Activated naive CD4-positive, alpha-beta T cell treated with anti-CD3 and anti-CD28 coated beads, Interleukin-2, amount 50 U/mL, for 24 hours (primary cell): ENCODE measurements at regions not wholly inside any gene's neighbourhood (a gene's known extent, or its start where the extent isn't known, plus 50 kb on each side); places are given as distances from the start of the nearest gene placed in this dataset.

ENCODE experiments used
- H3K27ac Mint-ChIP-seq: one replicate; pipeline ENCODE4 v1.8.0; 2021; ENCODE audit warnings: mild to moderate bottlenecking, mixed read lengths
- H3K27me3 Mint-ChIP-seq: one replicate; pipeline ENCODE4 v1.8.0; 2021; ENCODE audit warnings: mixed read lengths
- H3K36me3 Mint-ChIP-seq: one replicate; pipeline ENCODE4 v1.8.0; 2021; ENCODE audit warnings: mixed read lengths
- H3K4me1 Mint-ChIP-seq: one replicate; pipeline ENCODE4 v1.8.0; 2021; ENCODE audit warnings: mixed read lengths
- H3K4me3 Mint-ChIP-seq: one replicate; pipeline ENCODE4 v1.8.0; 2021; ENCODE audit warnings: mild to moderate bottlenecking, mixed read lengths
- H3K9me3 Mint-ChIP-seq: one replicate; pipeline ENCODE4 v1.8.0; 2021; ENCODE audit warnings: mixed read lengths

DNA sequence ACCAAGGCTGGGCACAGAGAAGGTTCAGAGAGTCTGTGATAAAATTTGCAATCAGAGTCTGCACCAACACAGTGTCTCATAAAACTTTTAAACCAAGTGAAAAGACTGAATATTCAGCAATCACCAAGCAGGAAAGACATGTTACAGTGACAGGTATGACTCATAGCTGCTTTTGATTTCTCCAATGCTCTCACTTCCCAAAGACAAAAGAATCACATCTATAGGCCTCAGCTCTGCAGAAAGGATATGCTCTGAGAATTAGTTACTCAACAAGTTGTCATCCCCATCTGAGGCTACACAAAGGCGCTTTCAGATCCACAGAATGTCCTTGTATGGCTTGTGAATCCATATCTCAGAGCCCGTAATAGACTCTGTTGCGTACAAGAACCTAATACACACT, 92.5 kb downstream of the KCNF1 start:
- Mint-ChIP-seq H3K27ac (no peak overlapping the region), H3K27me3 (peaks cover 8% of the 10 kb centered on the region), H3K4me1 (no peaks in the 10 kb centered on the region)

DNA sequence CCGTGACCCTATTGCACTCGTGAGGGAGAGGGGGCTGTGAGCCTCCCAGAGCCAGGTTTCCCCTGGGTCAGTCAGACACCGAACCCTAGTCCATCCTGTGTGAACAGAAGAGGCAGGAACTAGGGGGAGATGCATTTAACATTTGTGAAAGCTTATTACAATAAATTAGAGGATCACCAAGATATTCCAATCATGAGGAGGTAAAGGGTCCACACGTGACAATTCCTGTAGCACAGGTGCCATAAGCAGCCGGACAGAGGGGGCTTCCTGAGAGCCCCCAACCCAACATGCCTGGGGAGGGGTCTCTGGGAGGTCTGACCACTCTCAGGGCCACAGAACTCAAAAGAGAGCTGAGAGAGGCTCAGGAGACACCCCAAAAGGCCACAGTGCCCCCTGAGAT, 93.3 kb downstream of the KCNF1 start:
- Mint-ChIP-seq H3K36me3 (no peaks in the 10 kb centered on the region), H3K4me1 (no peaks in the 10 kb centered on the region), H3K27ac (no peak overlapping the region), H3K9me3 (no peaks in the 10 kb centered on the region), H3K4me3 (no peak overlapping the region), H3K27me3 (peaks cover 8% of the 10 kb centered on the region)

More for the DNA sequence above, 92.5 kb downstream of the KCNF1 start:
- Mint-ChIP-seq H3K4me3 (no peak overlapping the region), H3K36me3 (no peaks in the 10 kb centered on the region), H3K9me3 (no peaks in the 10 kb centered on the region)

DNA sequence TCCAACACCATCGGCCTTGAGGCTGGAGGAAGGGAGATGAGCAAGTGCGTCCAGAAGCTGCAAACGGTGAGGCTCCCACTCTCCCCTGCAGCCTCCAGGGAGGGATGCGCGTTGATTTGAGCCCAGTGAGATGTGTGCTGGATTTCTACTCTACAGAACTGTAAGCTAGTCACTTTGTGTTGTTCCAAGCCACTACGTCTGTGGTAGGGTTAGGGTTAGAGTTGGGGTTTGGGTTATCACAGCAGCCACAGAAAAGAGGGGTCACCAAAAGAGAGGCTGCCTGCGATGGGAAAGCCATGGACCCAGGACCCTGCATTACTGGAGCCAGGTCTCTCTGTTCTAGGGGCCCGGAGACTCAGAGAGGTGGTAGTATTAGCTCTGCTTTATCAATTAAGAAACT, 94.5 kb downstream of the KCNF1 start:
- H3K36me3 Mint-ChIP-seq = no peaks in the 10 kb centered on the region
- no peak overlapping the region for H3K27ac Mint-ChIP-seq
- no peaks in the 10 kb centered on the region for H3K4me1 Mint-ChIP-seq
- no peaks in the 10 kb centered on the region for H3K9me3 Mint-ChIP-seq
- no peak overlapping the region for H3K4me3 Mint-ChIP-seq
- H3K27me3 Mint-ChIP-seq = peaks cover 8% of the 10 kb centered on the region

DNA sequence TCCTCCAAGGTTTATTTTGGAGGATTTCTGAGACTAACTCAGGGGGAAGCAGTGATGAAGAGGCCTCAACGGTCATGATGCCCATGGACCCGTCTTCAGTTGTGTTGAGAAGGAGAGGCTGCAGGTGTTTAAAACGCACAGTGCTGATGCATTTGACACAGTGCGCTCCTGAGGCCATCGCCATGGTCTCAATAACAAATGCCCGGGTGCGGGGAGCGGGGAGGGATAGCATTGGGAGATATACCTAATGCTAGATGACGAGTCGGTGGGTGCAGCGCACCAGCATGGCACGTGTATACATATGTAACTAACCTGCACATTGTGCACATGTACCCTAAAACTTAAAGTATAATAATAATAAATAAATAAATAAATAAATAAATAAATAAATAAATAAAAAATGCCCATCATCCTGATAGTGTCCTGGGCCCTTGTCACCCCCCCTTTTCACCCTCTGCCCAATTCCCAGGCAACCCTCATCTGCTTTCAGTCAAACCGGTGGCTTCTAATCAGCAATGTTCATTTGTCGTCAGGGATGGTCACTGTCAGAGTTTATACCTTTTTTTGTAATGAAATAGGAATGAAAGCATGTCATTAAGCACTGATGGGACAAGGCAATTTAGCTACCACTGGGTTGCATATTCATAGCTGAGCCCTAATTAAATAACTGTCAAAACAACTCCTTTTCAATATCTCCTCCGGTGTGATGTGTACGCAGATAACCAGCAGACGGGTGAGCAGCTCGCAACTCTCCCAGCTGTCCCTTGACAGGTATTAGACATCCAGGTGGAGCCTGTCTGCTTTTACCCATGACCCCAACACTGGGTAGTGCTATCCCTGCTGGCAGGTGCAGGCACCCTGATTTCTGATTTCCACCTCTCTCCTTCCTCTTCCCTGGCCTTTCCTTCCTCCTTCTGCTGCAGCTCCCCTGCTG, 95.9 kb downstream of the KCNF1 start:
- no peak overlapping the region for H3K27ac Mint-ChIP-seq
- H3K4me1 Mint-ChIP-seq = no peaks in the 10 kb centered on the region
- H3K4me3 Mint-ChIP-seq = no peak overlapping the region
- H3K36me3 Mint-ChIP-seq = no peaks in the 10 kb centered on the region
- no peaks in the 10 kb centered on the region for H3K9me3 Mint-ChIP-seq
- peaks cover 5% of the 10 kb centered on the region for H3K27me3 Mint-ChIP-seq

DNA sequence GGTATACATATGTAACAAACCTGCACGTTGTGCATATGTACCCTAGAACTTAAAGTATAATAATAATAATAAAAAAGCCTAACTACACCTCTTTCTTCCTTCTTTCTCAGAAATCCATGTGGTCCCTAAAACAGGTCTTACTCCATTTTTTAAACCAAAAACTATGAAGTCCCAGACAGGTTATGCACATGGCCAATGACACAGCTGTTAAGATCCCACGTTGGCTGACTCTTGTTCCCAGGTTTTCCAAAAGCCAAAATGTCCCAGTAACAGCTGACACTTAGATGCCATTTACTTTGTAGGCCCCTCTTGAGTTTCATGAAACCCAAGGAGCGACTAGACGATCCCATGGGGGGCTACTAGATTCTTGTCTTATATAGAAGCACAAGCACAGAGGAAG, 97.0 kb downstream of the KCNF1 start:
- H3K4me1 Mint-ChIP-seq = no peaks in the 10 kb centered on the region
- H3K9me3 Mint-ChIP-seq = no peaks in the 10 kb centered on the region
- no peaks in the 10 kb centered on the region for H3K36me3 Mint-ChIP-seq
- H3K27me3 Mint-ChIP-seq = peaks cover 3% of the 10 kb centered on the region
- H3K4me3 Mint-ChIP-seq = no peak overlapping the region
- no peak overlapping the region for H3K27ac Mint-ChIP-seq

GRCh38 chr2:11009176-11009575, 97.4 kb downstream of the KCNF1 start:
- Mint-ChIP-seq H3K9me3 (no peaks in the 10 kb centered on the region), H3K27me3 (peaks cover 2% of the 10 kb centered on the region), H3K4me3 (no peak overlapping the region), H3K27ac (no peak overlapping the region), H3K4me1 (no peaks in the 10 kb centered on the region), H3K36me3 (no peaks in the 10 kb centered on the region)

DNA sequence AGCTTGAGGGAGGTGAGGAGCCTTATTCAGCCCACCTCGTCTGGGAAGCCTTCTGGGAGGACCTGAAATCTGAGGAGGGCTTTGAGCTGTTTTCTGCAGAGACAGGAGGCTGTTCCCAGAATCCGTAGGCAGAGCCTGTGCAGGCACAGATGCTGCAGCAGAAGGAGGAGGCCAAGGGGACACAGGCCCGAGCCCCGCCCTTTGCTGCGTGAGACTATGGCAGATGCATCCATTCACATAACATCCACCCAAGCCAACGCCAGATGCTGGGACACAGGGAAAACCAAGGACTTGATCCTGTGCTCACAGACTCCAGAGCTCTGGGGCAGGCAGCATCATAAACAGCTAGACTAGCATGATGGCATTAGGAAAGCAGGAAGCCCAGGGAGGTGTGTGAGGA, 98.2 kb downstream of the KCNF1 start:
- Mint-ChIP-seq H3K27me3 (peaks cover 2% of the 10 kb centered on the region), H3K4me3 (no peak overlapping the region), H3K27ac (no peak overlapping the region), H3K9me3 (no peaks in the 10 kb centered on the region), H3K36me3 (no peaks in the 10 kb centered on the region), H3K4me1 (no peaks in the 10 kb centered on the region)

DNA sequence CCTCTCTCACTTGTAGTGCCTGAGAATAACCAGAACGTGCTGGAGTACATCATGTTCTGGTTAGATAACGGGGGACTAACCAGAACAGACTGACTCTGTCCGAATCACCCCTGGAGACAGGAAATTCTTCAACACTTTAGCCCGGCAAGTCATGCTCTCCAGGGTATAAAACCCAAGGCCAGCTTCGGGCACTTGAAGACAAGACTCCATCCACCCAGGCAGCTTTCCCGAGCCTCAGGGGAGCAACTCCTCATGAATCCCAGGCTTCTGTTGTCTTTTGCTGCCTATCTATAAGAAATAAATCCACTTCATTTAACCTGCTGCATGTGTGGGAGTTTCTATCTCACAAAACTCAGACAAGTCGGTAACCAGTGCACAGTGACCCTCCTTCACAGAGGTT, 99.6 kb downstream of the KCNF1 start:
- Mint-ChIP-seq H3K4me3 (no peak overlapping the region), H3K9me3 (no peaks in the 10 kb centered on the region), H3K36me3 (no peaks in the 10 kb centered on the region), H3K27me3 (peaks cover 2% of the 10 kb centered on the region), H3K27ac (no peak overlapping the region), H3K4me1 (no peaks in the 10 kb centered on the region)

DNA sequence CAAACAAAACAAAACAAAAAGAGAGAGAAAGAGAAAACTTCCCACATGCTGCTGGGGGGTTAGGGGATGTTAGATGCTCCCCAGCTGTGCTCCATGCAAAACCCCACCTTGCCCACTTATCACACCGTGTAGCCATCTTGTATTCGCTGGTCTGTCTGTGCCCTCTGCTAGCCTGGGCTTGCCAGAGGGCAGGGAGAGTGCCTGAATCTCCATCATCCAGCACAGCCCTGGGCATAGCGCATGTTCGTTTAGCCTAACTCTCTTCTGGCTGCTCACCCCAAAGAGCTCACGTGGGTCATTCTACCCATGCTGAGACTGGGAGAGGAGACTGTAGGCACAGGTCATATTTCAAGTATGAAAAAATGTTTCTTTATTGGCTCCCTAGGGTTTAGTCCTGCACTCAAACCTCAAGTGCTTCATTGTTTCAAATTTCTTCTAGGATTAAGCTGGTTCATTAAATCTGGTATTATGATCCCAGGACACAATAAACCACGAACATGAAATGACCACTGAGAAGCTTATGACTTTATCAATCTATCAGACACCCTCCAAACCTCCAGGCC, 100.5 kb downstream of the KCNF1 start:
- no peak overlapping the region for H3K4me3 Mint-ChIP-seq
- no peaks in the 10 kb centered on the region for H3K9me3 Mint-ChIP-seq
- H3K36me3 Mint-ChIP-seq = no peaks in the 10 kb centered on the region
- peaks cover 2% of the 10 kb centered on the region for H3K27me3 Mint-ChIP-seq
- H3K4me1 Mint-ChIP-seq = no peaks in the 10 kb centered on the region
- H3K27ac Mint-ChIP-seq = no peak overlapping the region

DNA sequence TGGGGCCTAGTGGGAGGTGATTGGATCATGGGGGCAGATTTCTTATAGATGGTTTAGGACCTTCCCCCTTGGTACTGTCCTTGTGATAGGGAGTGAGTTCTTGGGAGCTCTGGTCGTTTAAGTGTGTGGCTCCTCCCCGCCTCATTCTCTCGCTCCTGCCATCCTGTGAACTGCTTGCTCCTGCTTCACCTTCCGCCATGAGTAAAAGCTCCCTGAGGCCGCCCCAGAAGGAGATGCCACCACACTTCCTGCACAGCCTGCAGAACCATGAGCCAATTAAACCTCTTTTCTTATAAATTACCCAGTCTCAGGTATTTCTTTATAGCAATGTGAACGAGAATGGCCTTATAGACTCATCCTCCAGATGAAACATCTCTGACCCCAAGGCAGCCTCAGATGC, 101.5 kb downstream of the KCNF1 start:
- no peaks in the 10 kb centered on the region for H3K4me1 Mint-ChIP-seq

DNA sequence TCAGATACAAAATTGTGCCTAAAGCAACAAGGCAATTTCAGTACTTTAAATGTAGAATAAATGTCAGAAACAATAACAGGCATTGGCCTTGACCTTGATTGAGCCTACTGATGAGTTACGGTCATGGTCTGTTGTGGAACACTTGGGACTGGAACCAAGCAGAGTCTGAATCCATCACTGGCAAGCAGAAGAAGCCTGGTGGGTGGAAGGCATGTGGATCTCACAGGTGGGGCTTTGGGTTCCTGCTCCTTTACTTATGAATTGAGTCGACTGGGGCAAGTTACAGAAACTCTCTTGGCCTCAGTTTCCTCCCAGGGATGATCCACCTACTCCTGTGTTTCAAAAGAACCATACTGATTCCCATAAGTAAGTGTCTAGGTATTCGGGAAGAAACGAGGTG, 102.3 kb downstream of the KCNF1 start:
- no peak overlapping the region for H3K27ac Mint-ChIP-seq
- no peaks in the 10 kb centered on the region for H3K36me3 Mint-ChIP-seq
- peaks cover 5% of the 10 kb centered on the region for H3K27me3 Mint-ChIP-seq
- no peak overlapping the region for H3K4me3 Mint-ChIP-seq
- no peaks in the 10 kb centered on the region for H3K4me1 Mint-ChIP-seq
- no peaks in the 10 kb centered on the region for H3K9me3 Mint-ChIP-seq

More for the DNA sequence above, 101.5 kb downstream of the KCNF1 start:
- H3K9me3 Mint-ChIP-seq = no peaks in the 10 kb centered on the region
- H3K36me3 Mint-ChIP-seq = no peaks in the 10 kb centered on the region
- no peak overlapping the region for H3K4me3 Mint-ChIP-seq
- H3K27me3 Mint-ChIP-seq = peaks cover 2% of the 10 kb centered on the region
- H3K27ac Mint-ChIP-seq = no peak overlapping the region

GRCh38 chr2:11016735-11017388, 105.1 kb downstream of the KCNF1 start:
- H3K4me1 Mint-ChIP-seq = no peaks in the 10 kb centered on the region
- H3K36me3 Mint-ChIP-seq = no peaks in the 10 kb centered on the region
- H3K4me3 Mint-ChIP-seq = no peak overlapping the region
- H3K9me3 Mint-ChIP-seq = no peaks in the 10 kb centered on the region
- H3K27me3 Mint-ChIP-seq = peaks cover 7% of the 10 kb centered on the region
- no peak overlapping the region for H3K27ac Mint-ChIP-seq

DNA sequence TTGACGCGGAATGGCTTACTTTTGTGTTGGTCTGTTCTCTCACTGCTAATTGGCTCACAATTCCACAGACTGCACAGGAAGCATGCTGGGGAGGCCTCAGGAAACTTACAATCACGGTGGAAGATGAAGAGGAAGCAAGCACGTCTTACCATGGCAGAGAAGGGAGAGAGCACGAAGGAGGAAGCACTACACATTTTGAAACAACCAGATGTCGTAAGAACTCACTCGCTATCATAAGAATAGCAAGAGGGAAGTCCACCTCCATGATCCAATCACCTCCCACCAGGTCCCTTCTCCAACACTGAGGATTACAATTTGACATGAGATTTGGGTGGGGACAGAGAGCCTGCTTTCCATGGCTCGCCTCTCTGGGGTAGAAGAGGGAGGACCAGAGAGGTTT, 106.2 kb downstream of the KCNF1 start:
- Mint-ChIP-seq H3K9me3 (no peaks in the 10 kb centered on the region), H3K36me3 (no peaks in the 10 kb centered on the region), H3K4me1 (no peaks in the 10 kb centered on the region), H3K27me3 (peaks cover 7% of the 10 kb centered on the region), H3K4me3 (no peak overlapping the region), H3K27ac (no peak overlapping the region)

- Mint-ChIP-seq H3K9me3 (no peaks in the 10 kb centered on the region), H3K27me3 (peaks cover 5% of the 10 kb centered on the region), H3K36me3 (no peaks in the 10 kb centered on the region), H3K27ac (no peak overlapping the region), H3K4me3 (no peak overlapping the region), H3K4me1 (no peaks in the 10 kb centered on the region)
These were observed 107.0 kb downstream of the KCNF1 start for GRCh38 chr2:11018651-11019185.

- Mint-ChIP-seq H3K4me1 (no peaks in the 10 kb centered on the region), H3K36me3 (no peaks in the 10 kb centered on the region), H3K9me3 (no peaks in the 10 kb centered on the region), H3K27me3 (peaks cover 5% of the 10 kb centered on the region), H3K27ac (no peak overlapping the region), H3K4me3 (no peak overlapping the region)
These were observed 107.9 kb downstream of the KCNF1 start for GRCh38 chr2:11019614-11020013.

GRCh38 chr2:11022064-11022463, 110.3 kb downstream of the KCNF1 start:
- H3K4me1 Mint-ChIP-seq = no peaks in the 10 kb centered on the region
- H3K9me3 Mint-ChIP-seq = no peaks in the 10 kb centered on the region
- H3K36me3 Mint-ChIP-seq = no peaks in the 10 kb centered on the region
- H3K27ac Mint-ChIP-seq = no peak overlapping the region
- peaks cover 5% of the 10 kb centered on the region for H3K27me3 Mint-ChIP-seq
- H3K4me3 Mint-ChIP-seq = no peak overlapping the region
